ENCODE measurements at regions not wholly inside any gene's neighbourhood (a gene's known extent, or its start where the extent isn't known, plus 50 kb on each side); places are given as distances from the start of the nearest gene placed in this dataset.

GRCh38 chr18:37617623-37618022, 52.0 kb upstream of the CELF4 start:
- no peak for DNase-seq

Data from cerebellar nuclear complex (tissue), 1 donor.